Left renal pelvis (tissue), 4 donors: ENCODE measurements at regions not wholly inside any gene's neighbourhood (a gene's known extent, or its start where the extent isn't known, plus 50 kb on each side); places are given as distances from the start of the nearest gene placed in this dataset.
"Not testable (repeated sequence)": the region's sequence is repeated elsewhere in the genome, so short reads cannot be mapped to it uniquely, and the experiment has no call there.

Experiments
- DNase-seq, 4 donors: peaks; one replicate each; pipeline ENCODE4 v3.0.0-alpha.2; 2013; ENCODE audit warnings: low read depth in 4 of 4, low spot score in 3 of 4

DNA sequence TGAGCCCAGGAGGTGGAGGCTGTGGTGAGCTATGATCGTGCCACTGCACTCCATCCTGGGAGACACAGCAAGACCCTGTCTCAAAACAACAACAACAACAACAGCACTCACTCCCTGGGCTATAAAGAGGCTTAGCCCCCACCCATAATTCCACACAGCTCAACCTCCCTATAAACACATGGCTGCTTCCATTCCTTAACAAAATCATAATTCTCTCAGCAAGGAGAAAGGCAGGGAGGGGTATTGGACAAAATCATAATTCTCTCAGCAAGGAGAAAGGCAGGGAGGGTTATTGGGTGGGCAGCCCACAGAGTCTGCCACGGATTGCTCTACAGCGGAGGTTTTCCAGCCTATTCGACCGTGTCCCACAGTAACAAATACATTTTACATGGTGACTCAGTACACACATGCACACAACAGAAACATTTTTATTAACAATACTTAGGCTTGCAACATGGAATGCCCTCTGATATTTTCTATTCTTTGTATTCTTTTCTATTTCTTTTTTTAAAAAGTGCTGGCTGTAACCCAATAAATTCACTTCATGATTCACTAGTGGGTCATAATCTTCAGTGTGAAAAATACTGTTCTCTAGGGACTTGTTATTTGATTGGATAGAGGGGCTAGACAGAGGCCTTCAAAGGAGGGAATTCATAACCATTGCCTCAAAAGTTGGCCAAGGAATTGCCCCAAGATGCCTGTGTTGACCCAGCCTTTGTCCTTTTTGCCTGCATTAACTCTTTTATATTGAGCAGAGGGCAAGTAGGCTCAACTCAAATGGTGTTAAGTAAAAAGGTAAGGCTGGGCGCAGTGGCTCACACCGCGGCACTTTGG, 50.6 kb upstream of the ZMYND8 start:
- DNase-seq = no peak

- DNase-seq = no peak
Measured at GRCh38 chr20:47411161-47411560, 54.7 kb upstream of the ZMYND8 start.

GRCh38 chr20:47412083-47412482, 55.6 kb upstream of the ZMYND8 start:
- no peak for DNase-seq

DNA sequence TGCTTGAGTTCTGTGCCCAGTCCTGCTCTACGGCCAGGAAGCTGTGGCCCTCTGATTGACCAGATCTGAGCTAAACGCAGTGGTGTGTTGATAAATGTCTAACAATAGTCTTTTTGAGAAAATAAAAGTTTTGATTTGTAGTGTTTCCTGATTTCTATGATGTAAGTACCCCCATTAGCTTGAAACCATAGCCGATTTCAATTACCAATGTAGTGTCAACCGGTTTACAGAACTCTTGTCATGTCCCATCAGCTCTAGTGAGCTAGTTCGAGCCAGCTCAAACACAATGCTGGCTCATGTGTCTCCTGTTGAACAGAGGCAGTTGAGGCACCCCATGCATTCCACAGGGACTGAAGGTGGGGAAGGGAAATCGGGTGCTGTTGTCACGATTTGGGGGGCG, 56.7 kb upstream of the ZMYND8 start:
- no peak for DNase-seq

GRCh38 chr20:47417245-47418068, 61.0 kb upstream of the ZMYND8 start:
- DNase-seq = no peak

GRCh38 chr20:47418069-47418757, 61.7 kb upstream of the ZMYND8 start:
- no peak for DNase-seq

DNA sequence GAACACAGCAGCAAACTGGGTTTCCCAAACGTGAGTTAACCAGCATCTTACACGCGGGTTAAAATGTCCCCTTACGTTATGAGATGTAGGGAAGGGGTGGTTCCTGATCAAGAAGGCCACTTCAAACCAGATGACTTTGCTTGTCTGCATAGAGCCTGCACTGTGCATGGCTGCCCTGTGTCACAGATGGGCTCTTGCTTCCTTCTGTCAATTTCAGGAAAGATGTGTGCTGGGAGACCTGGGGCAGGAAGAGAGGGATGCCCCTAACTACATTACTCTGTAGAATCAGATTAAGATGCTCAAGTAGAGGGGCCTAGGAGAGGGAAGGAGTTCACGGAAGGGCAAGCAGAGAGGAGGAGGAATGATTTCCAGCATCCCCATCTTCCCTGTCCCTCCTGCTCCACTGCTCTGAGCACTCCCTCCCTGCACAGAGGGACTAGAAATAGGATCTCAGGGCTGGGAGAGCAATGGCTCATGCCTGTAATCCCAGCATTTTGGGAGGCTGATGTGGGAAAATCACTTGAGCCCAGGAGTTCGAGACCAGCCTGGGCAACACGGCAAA, 63.5 kb upstream of the ZMYND8 start:
- DNase-seq = no peak

DNA sequence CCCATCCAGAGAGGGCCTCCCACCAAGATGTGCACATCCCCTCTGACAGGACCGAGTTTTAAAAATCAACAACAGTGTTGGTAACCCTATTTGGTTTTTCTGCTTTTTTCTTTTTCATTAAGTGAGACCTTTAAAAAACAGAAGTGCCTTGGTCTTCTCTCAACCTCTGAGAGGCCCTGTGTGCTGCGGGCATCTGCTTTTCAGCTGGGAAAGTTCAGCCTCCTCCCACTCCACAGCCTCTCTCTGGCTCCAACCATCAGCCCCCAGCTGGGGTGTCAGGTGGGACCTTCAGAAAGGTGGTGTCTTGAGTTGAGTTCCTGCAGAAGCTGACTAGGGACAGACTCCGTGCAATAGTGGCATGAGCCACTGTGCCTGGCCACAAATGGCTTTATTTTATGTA, 64.6 kb upstream of the ZMYND8 start:
- DNase-seq = no peak

- no peak for DNase-seq
Measured at GRCh38 chr20:47423586-47423985, 67.1 kb upstream of the ZMYND8 start.

GRCh38 chr20:47427067-47427466, 70.6 kb upstream of the ZMYND8 start:
- DNase-seq = no peak

GRCh38 chr20:47427746-47428145, 71.2 kb upstream of the ZMYND8 start:
- DNase-seq = no peak

DNA sequence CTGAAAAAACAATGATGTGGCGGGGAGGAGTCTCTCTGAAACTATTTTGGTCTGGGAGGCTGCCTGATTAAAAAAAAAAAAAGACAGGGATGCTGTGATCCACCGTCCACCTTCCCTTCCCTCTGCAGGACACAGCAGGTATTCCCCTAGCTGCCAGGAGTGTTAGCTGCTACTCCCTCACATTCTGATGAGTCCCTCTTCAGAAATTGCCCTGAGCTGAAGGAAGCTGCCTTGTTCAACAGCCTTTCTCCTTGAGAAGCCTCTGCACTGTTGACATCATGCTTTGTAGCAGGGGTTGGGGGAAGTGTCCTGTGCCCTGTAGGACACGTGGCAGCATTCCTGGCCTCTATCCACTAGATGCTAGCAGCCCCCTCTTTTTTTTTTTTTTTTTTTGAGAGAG, 71.7 kb upstream of the ZMYND8 start:
- no peak for DNase-seq

- no peak for DNase-seq
Measured at GRCh38 chr20:47428851-47429336, 72.4 kb upstream of the ZMYND8 start.

DNA sequence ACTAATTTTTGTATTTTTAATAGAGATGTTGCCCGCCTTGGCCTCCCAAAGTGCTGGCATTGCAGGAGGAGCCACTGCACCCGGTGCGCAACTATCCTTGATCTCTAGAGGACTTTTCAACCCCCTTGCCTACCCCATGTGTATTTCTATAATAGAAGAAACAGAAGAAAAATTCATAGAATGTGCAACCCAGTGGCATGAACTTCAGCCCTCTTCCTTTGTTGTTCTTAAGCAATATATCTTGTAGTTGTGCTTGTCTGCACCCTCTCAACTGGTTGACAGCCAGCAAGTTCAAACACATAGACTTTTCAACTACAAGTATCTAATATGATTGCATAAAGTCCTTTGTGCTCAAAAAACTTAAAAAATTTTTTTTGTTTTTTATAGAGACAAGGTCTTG, 72.3 kb upstream of the NCOA3 start:
- no peak for DNase-seq

DNA sequence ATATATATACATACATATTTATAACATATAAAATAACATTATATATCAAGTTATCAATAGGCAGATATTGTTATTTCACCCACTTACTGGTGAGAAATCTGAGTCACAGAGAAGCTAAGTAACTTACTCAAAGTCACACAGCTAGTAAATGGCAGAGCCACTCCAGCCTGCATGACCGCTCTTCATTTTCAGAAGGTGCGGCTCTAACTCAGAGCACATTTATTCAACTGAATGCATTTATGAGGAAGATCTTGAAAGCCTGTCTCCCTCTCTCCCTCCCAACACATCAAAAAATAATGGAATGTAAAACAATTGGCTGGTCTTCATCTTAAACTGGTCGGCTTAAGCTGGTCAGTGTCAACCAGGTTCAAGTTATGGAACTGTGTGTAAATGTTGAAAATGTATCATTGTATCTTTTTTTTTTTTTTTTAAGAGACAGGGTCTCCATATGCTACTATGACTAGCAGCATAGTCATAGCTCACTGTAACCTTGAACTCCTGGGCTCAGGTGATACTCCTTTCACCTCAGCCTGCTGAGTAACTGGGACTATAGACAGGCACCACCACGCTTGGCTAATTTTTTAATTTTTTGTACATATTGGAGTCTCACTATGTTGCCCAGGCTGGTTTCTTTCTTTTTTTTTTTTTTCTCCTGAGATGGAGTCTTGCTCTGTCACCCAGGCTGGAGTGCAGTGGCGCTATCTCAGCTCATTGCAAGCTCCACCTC, 70.7 kb upstream of the NCOA3 start:
- DNase-seq = no peak

DNA sequence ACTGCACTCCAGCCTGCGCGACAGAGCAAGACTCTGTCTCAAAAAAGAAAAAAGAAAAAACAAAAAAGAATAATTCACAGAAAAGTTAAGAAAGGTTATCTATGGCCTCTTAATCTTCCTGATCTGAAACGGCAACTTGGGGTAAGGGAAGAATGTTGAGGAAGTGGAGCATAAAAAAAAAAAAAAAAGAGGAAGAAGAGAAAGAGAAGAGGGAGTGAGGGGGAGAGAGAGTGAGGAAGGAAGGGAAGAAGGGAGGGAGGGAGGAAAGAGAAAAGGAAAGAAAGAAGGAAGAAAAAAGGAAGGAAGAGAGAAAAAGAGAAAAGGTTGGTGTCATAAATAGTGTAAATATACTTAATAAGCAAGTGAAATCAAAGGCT, 68.9 kb upstream of the NCOA3 start:
- no peak for DNase-seq

GRCh38 chr20:47434128-47434779, 67.4 kb upstream of the NCOA3 start:
- DNase-seq = not testable (repeated sequence)

DNA sequence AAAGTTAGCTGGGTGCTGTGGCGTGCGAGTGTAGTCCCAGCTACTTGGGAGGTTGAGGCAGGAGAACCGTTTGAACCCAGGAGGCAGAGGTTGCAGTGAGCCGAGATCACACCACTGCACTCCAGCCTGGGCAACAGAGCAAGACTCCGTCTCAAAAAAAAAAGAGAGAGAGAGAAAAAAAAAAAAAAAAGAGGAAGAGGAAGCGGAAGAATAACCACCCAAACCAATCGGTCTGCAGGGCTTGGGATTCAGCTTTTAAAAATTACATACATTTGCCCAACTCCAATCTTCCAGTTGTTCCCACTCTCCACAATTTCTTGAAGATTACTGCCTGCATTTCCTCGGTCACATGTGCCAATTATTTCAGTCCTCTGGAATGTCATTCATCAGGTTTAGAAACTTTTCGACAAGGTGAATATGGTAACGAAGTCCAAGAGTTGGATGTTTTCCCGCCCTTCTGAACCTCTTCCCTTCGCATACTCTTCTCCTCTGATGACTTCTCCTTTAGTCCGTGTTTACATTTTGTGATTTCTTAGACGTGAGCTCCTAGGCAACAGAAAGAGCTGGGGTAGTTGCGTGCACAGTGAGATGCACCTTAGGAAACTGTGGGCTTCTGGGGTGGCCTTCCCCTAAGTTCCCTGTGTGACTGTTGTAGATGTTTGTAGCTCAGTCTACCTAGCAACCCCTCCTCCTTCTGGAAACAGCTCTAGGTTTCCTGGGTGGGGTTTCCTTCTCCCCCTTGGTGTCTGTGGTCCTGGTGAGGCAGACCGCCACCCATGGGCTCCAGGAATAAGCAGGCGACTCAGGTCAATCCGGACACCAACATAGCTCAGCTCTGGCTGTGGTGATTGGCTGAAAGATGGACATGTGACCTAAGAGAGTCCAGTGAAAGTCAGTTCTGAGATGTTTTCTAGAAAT, 63.0 kb upstream of the NCOA3 start:
- DNase-seq = peak in 1 of 4 donors; percentile 33
